ENCODE measurements at regions not wholly inside any gene's neighbourhood (a gene's known extent, or its start where the extent isn't known, plus 50 kb on each side); places are given as distances from the start of the nearest gene placed in this dataset.

DNA sequence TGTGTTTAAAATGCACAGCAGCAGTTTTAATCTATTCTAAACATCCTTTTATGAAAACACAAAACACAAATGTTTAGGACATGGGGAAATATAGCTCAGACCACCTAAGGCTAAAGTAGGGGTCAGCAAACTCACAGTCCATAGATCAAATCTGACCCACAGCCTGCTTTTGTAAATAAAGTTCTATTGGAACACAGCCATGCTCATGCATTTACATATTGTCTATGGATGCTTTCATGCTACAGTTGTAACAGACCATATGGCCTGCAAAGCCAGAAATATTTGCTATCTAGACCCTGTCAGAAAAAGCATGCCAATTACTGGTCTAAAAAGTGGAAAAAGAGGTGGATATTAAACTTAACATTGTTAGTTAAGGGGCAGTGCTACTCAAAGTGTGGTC, 1105.4 kb upstream of the KLHL29 start:
- Histone ChIP-seq H3K4me3 (ENCODE audit: low read depth, low read length) (no peak overlapping the region), H3K27me3 (ENCODE audit: control insufficient read depth, insufficient read depth, low read length) (no peaks in the 10 kb centered on the region), H3K36me3 (ENCODE audit: control insufficient read depth, insufficient read depth, low read length) (no peaks in the 10 kb centered on the region)
- TF ChIP-seq, protein P1, sequence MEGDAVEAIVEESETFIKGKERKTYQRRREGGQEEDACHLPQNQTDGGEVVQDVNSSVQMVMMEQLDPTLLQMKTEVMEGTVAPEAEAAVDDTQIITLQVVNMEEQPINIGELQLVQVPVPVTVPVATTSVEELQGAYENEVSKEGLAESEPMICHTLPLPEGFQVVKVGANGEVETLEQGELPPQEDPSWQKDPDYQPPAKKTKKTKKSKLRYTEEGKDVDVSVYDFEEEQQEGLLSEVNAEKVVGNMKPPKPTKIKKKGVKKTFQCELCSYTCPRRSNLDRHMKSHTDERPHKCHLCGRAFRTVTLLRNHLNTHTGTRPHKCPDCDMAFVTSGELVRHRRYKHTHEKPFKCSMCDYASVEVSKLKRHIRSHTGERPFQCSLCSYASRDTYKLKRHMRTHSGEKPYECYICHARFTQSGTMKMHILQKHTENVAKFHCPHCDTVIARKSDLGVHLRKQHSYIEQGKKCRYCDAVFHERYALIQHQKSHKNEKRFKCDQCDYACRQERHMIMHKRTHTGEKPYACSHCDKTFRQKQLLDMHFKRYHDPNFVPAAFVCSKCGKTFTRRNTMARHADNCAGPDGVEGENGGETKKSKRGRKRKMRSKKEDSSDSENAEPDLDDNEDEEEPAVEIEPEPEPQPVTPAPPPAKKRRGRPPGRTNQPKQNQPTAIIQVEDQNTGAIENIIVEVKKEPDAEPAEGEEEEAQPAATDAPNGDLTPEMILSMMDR (IDR thresholded peaks at IDR 0.05; ENCODE audit: insufficient read depth, low read length, poor library complexity, severe bottlenecking), result no peak
- no peak for DNase-seq (ENCODE audit: low read depth)

DNA sequence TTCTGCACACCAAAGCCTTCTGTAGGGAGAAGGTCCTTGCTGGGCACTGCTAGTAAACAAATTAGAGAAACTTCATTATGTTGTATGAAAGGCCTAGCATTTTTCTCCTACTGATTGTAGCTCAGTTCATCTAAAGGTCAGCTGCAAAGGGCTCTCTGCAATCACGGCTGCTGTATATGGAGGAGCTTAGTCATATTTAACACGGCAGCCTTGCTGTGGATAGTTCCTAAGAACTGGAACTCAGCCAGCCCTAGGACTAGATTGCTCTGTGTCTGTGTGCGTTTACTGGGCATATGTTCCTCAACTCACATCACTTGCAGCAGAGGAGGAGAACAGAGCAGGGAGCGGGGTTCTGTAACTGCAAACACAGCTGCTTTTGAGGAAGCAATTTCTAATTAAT, 1103.9 kb upstream of the KLHL29 start:
- Histone ChIP-seq H3K4me3 (ENCODE audit: low read depth, low read length) (no peak overlapping the region), H3K36me3 (ENCODE audit: control insufficient read depth, insufficient read depth, low read length) (no peaks in the 10 kb centered on the region), H3K27me3 (ENCODE audit: control insufficient read depth, insufficient read depth, low read length) (no peaks in the 10 kb centered on the region)
- TF ChIP-seq, protein P1 (IDR thresholded peaks at IDR 0.05; ENCODE audit: insufficient read depth, low read length, poor library complexity, severe bottlenecking), result no peak
- DNase-seq (ENCODE audit: low read depth), result no peak

- TF ChIP-seq, protein P1 (IDR thresholded peaks at IDR 0.05; ENCODE audit: insufficient read depth, low read length, poor library complexity, severe bottlenecking), result no peak
- Histone ChIP-seq H3K4me3 (ENCODE audit: low read depth, low read length) (no peak overlapping the region), H3K36me3 (ENCODE audit: control insufficient read depth, insufficient read depth, low read length) (no peaks in the 10 kb centered on the region), H3K27me3 (ENCODE audit: control insufficient read depth, insufficient read depth, low read length) (no peaks in the 10 kb centered on the region)
- no peak for DNase-seq (ENCODE audit: low read depth)
Observed at GRCh38 chr2:22282220-22282619, 1102.8 kb upstream of the KLHL29 start.

DNA sequence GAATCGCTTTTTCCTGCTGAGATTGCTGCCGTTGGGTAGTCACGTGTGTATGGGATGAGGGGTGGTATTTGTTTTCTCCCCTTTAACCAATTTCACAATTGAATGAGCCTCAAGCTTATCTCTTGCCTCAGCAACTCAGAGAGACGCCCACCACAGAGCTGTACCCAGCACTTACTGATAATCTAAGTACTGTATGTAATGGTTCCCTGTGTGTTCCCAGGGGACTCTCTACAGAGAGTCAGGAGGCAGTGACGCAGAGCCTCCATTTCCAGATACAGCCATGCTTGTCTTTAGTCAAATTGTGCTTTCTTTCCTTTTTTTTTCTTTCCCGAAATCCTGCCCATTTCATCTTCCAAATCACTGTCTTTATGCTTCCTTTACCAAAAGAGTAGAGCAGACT, 1102.1 kb upstream of the KLHL29 start:
- DNase-seq (ENCODE audit: low read depth), result no peak
- H3K4me3 ChIP-seq (ENCODE audit: low read depth, low read length), result no peak overlapping the region
- no peaks in the 10 kb centered on the region for H3K36me3 ChIP-seq (ENCODE audit: control insufficient read depth, insufficient read depth, low read length)
- TF ChIP-seq, protein P1 (IDR thresholded peaks at IDR 0.05; ENCODE audit: insufficient read depth, low read length, poor library complexity, severe bottlenecking), result no peak
- H3K27me3 ChIP-seq (ENCODE audit: control insufficient read depth, insufficient read depth, low read length), result no peaks in the 10 kb centered on the region

DNA sequence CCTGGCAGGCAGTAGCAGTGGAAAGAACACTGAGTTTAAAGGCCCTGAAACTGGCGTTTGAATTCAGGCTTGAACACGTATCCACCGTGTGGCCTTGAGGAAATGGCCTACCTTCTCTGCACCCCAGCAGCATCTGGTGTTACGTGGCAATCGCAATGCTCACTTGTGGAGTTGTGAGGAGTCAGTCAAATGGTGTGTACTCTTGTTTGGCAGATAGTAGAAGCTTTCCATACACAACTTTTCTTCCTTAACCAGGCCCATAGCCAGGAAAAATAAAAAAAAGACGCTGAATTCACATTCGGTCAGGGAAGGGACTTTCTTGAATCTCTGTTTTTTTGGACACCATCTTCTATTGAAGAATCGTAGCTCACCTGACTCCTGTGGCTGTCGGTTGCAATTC, 1101.5 kb upstream of the KLHL29 start:
- Histone ChIP-seq H3K27me3 (ENCODE audit: control insufficient read depth, insufficient read depth, low read length) (no peaks in the 10 kb centered on the region), H3K36me3 (ENCODE audit: control insufficient read depth, insufficient read depth, low read length) (no peaks in the 10 kb centered on the region), H3K4me3 (ENCODE audit: low read depth, low read length) (no peak overlapping the region)
- TF ChIP-seq, protein P1 (IDR thresholded peaks at IDR 0.05; ENCODE audit: insufficient read depth, low read length, poor library complexity, severe bottlenecking), result no peak
- DNase-seq (ENCODE audit: low read depth), result no peak

DNA sequence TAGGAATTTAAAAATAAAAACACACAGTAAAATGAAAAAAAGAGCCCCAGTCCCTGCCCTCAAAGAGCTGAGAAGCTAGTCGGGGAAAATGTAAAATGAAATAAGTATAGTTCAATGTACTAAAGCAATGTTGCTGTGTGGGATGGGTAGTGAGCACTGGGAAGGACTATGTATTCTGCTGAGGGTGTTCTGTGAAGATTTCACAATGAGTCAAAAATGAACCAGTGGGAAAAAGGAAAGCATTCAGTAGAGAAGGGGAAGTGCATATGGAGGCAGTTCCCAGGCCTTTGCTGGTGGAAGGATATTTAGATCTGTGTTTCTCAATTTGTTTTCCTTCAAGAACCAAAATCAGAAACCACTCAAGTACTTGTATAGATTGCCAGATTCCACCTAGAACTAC, 1094.7 kb upstream of the KLHL29 start:
- H3K4me3 ChIP-seq (ENCODE audit: low read depth, low read length), result no peak overlapping the region
- H3K36me3 ChIP-seq (ENCODE audit: control insufficient read depth, insufficient read depth, low read length), result no peaks in the 10 kb centered on the region
- no peaks in the 10 kb centered on the region for H3K27me3 ChIP-seq (ENCODE audit: control insufficient read depth, insufficient read depth, low read length)
- no peak for DNase-seq (ENCODE audit: low read depth)
- TF ChIP-seq, protein P1 (IDR thresholded peaks at IDR 0.05; ENCODE audit: insufficient read depth, low read length, poor library complexity, severe bottlenecking), result no peak

All from kidney epithelial cell (primary cell).